GM12878 (cell line): ENCODE measurements at regions not wholly inside any gene's neighbourhood (a gene's known extent, or its start where the extent isn't known, plus 50 kb on each side); places are given as distances from the start of the nearest gene placed in this dataset.

Experiments used
- ATAC-seq: fragments of 200-7000 bp; cut with Tn5 transposase; 3 replicates; pipeline ENCODE4 v1.9.1; 2020; ENCODE audit warnings: mild to moderate bottlenecking, moderate library complexity
- BruUV-seq: library from RNA; stranded (reverse); fragments of 400-500 nt; replicated peaks from 2 replicates; lab custom pipeline; 2021; lab: Mats Ljungman, UMichigan
- CTCF ChIA-PET: fragments of 300-600 bp; sonication (Branson Sonifier 250); formaldehyde crosslinking; extraction: SDS; loops from one replicate; lab custom pipeline; 2021; ENCODE audit warnings: inconsistent platforms; lab: Yijun Ruan, JAX
- POLR2A ChIA-PET: fragments of 350-600 bp; formaldehyde crosslinking; extraction: SDS; loops from one replicate; lab custom pipeline; 2021; ENCODE audit warnings: inconsistent platforms; lab: Charles Lee
- RAD21 ChIA-PET: fragments of 300-600 bp; sonication (Branson Sonifier 250); formaldehyde crosslinking; loops from one replicate; lab custom pipeline; 2023; ENCODE audit warnings: antibody characterized with exemption; ENCODE audit not compliant: unreplicated experiment; lab: Charles Lee
- SMC1A ChIA-PET: fragments of 300-600 bp; sonication (Branson Sonifier 250); formaldehyde crosslinking; loops from one replicate; lab custom pipeline; 2023; ENCODE audit not compliant: unreplicated experiment, uncharacterized antibody; lab: Charles Lee
- DNase-seq: peaks from one replicate; pipeline ENCODE4 v3.0.0-alpha.2; 2011; ENCODE audit warnings: low read depth, low spot score
- FAIRE-seq: peaks from 3 replicates; lab custom pipeline; 2011; peaks lifted over from hg19 to GRCh38; lab: Jason Lieb, UNC
- H2AFZ ChIP-seq: 2 replicates; pipeline ENCODE4 v1.6.0; 2011; ENCODE audit warnings: low read depth, low read length, control low read depth; ENCODE audit not compliant: control insufficient read depth
- H3K27ac ChIP-seq: 2 replicates; pipeline ENCODE4 v1.5.1; 2011; ENCODE audit warnings: control low read depth; ENCODE audit not compliant: control insufficient read depth, insufficient read depth
- H3K27me3 ChIP-seq, 2 experiments: replicated peaks in 1 of 2; 2 replicates each; pipeline versions ENCODE4 v1.6.0 to v1.6.1; 2011; ENCODE audit warnings: low read length in 1 of 2; ENCODE audit not compliant: control insufficient read depth in 2 of 2, insufficient read depth in 2 of 2
- H3K36me3 ChIP-seq, 2 experiments: 2 replicates each; pipeline ENCODE4 v1.5.1; 2011; ENCODE audit warnings: low read length in 1 of 2; ENCODE audit not compliant: control insufficient read depth in 2 of 2, insufficient read depth in 2 of 2
- H3K4me1 ChIP-seq: 2 replicates; pipeline ENCODE4 v1.6.1; 2011; ENCODE audit warnings: mild to moderate bottlenecking, low read length, moderate library complexity, mixed read lengths; ENCODE audit not compliant: control insufficient read depth, insufficient read depth
- H3K4me2 ChIP-seq: 2 replicates; pipeline ENCODE4 v1.6.0; 2011; ENCODE audit warnings: control low read depth; ENCODE audit not compliant: control insufficient read depth, insufficient read depth
- H3K4me3 ChIP-seq: fragments of 200-600 bp; sonication (generic); 2 replicates; pipeline ENCODE4 v1.5.1; 2016
- H3K79me2 ChIP-seq: 2 replicates; pipeline ENCODE4 v1.6.0; 2011; ENCODE audit warnings: low read length; ENCODE audit not compliant: control insufficient read depth, insufficient read depth
- H3K9ac ChIP-seq: 2 replicates; pipeline ENCODE4 v1.8.0; 2011; ENCODE audit warnings: low read length, control low read depth, mixed read lengths; ENCODE audit not compliant: control insufficient read depth, insufficient read depth
- H3K9me3 ChIP-seq: replicated peaks from 3 replicates; pipeline ENCODE4 v1.5.1; 2011; ENCODE audit warnings: mild to moderate bottlenecking, low read length; ENCODE audit not compliant: control insufficient read depth, insufficient read depth
- H4K20me1 ChIP-seq: 2 replicates; pipeline ENCODE4 v1.6.0; 2011; ENCODE audit not compliant: control insufficient read depth, insufficient read depth
- BACH1 ChIP-seq: fragments of 450-650 bp; IDR thresholded peaks from 2 replicates; pipeline ENCODE4 v1.6.1; 2017; ENCODE audit warnings: mild to moderate bottlenecking, borderline replicate concordance
- BCL11A ChIP-seq: IDR thresholded peaks from 2 replicates; pipeline ENCODE4 v1.6.1; 2011; ENCODE audit warnings: low read depth, low read length
- FOXK2 ChIP-seq: fragments of 450-650 bp; IDR thresholded peaks from 2 replicates; pipeline ENCODE4 v1.6.1; 2017; ENCODE audit warnings: mild to moderate bottlenecking, moderate library complexity
- IKZF1 ChIP-seq: fragments of 450-650 bp; conservative IDR thresholded peaks from 2 replicates; pipeline ENCODE4 v1.6.1; 2017; ENCODE audit warnings: antibody characterized with exemption, mild to moderate bottlenecking
- NR2C2 ChIP-seq: IDR thresholded peaks from 2 replicates; pipeline ENCODE4 v1.6.1; 2011; ENCODE audit warnings: borderline replicate concordance, low read depth; ENCODE audit not compliant: control insufficient read depth, insufficient read length
- SRF ChIP-seq, 2 experiments: IDR thresholded peaks; 2 replicates each; pipeline ENCODE4 v1.6.1; 2011; ENCODE audit warnings: low read depth in 2 of 2, low read length in 2 of 2, mild to moderate bottlenecking in 1 of 2, moderate library complexity in 1 of 2
- TCF3 ChIP-seq: IDR thresholded peaks from 2 replicates; pipeline ENCODE4 v1.6.1; 2012; ENCODE audit warnings: low read depth, mild to moderate bottlenecking, low read length, borderline replicate concordance; ENCODE audit not compliant: insufficient read depth
- WGBS: methylation state at CpG from one replicate; pipeline ENCODE4 v1.1.6; 2016; ENCODE audit warnings: low lambda C conversion rate; ENCODE audit not compliant: insufficient replicate concordance, insufficient coverage; ENCODE audit errors: missing lambda C conversion rate; 5-methylcytosine and 5-hydroxymethylcytosine counted together
- in situ Hi-C: fragments of 300-500 bp; cut with MboI; formaldehyde crosslinking; loops from 9 replicates; pipeline ENCODE4 v1.14.3; 2018; ENCODE audit warnings: mixed read lengths
- intact Hi-C: fragments of 100-400 bp; cut with micrococcal nuclease; formaldehyde crosslinking; loops from one replicate; pipeline ENCODE4 v1.14.2; 2022; ENCODE audit not compliant: unreplicated experiment
- TF ChIP-seq, protein P1 (sequence below): IDR thresholded peaks from 2 replicates; pipeline ENCODE4 v1.6.1; 2011; ENCODE audit warnings: borderline replicate concordance, low read depth, mild to moderate bottlenecking, moderate library complexity, low read length; ENCODE audit not compliant: insufficient read depth, poor library complexity, severe bottlenecking
- TF ChIP-seq, protein P2 (sequence below): fragments of 450-650 bp; IDR thresholded peaks from 2 replicates; pipeline ENCODE4 v1.6.1; 2017; ENCODE audit warnings: mild to moderate bottlenecking, moderate library complexity
- TF ChIP-seq, protein P3 (sequence below), 3 experiments: IDR thresholded peaks in 2 of 3; conservative IDR thresholded peaks in 1 of 3; 2 replicates each; pipeline ENCODE4 v1.5.1; 2011; ENCODE audit warnings: low read depth in 3 of 3, low read length in 3 of 3, mild to moderate bottlenecking in 3 of 3, control low read depth in 2 of 3, moderate library complexity in 2 of 3, inconsistent platforms in 1 of 3, mixed read lengths in 1 of 3; ENCODE audit not compliant: control insufficient read depth in 2 of 3, insufficient read depth in 1 of 3; ENCODE audit errors: extremely low read depth in 1 of 3

DNA sequence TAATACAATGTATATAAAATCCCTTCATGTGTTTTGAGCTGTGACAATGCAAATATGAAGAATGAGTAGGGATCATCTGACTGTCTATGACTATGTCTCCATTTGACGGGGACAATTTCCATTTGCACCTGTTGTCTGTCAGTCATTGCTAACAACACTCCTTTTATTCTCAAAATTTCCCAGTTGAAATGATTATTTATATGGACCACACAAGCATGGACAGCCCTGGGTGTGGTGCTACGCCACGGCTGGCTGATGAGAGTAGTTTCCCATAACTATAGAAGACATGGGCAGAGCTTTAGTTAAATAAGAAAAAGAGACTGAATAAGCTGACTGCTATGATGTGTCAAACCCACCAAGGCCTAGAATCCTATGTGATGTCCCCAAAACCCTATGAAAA, 135.8 kb downstream of the MAP3K21 start (continued):
- TF ChIP-seq, protein P1, sequence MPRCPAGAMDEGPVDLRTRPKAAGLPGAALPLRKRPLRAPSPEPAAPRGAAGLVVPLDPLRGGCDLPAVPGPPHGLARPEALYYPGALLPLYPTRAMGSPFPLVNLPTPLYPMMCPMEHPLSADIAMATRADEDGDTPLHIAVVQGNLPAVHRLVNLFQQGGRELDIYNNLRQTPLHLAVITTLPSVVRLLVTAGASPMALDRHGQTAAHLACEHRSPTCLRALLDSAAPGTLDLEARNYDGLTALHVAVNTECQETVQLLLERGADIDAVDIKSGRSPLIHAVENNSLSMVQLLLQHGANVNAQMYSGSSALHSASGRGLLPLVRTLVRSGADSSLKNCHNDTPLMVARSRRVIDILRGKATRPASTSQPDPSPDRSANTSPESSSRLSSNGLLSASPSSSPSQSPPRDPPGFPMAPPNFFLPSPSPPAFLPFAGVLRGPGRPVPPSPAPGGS = no peak
- TF ChIP-seq TCF3 (no peak), BCL11A (no peak), FOXK2 (no peak), IKZF1 (no peak)
- TF ChIP-seq, protein P2, sequence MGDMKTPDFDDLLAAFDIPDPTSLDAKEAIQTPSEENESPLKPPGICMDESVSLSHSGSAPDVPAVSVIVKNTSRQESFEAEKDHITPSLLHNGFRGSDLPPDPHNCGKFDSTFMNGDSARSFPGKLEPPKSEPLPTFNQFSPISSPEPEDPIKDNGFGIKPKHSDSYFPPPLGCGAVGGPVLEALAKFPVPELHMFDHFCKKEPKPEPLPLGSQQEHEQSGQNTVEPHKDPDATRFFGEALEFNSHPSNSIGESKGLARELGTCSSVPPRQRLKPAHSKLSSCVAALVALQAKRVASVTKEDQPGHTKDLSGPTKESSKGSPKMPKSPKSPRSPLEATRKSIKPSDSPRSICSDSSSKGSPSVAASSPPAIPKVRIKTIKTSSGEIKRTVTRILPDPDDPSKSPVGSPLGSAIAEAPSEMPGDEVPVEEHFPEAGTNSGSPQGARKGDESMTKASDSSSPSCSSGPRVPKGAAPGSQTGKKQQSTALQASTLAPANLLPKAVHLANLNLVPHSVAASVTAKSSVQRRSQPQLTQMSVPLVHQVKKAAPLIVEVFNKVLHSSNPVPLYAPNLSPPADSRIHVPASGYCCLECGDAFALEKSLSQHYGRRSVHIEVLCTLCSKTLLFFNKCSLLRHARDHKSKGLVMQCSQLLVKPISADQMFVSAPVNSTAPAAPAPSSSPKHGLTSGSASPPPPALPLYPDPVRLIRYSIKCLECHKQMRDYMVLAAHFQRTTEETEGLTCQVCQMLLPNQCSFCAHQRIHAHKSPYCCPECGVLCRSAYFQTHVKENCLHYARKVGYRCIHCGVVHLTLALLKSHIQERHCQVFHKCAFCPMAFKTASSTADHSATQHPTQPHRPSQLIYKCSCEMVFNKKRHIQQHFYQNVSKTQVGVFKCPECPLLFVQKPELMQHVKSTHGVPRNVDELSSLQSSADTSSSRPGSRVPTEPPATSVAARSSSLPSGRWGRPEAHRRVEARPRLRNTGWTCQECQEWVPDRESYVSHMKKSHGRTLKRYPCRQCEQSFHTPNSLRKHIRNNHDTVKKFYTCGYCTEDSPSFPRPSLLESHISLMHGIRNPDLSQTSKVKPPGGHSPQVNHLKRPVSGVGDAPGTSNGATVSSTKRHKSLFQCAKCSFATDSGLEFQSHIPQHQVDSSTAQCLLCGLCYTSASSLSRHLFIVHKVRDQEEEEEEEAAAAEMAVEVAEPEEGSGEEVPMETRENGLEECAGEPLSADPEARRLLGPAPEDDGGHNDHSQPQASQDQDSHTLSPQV = no peak

DNA sequence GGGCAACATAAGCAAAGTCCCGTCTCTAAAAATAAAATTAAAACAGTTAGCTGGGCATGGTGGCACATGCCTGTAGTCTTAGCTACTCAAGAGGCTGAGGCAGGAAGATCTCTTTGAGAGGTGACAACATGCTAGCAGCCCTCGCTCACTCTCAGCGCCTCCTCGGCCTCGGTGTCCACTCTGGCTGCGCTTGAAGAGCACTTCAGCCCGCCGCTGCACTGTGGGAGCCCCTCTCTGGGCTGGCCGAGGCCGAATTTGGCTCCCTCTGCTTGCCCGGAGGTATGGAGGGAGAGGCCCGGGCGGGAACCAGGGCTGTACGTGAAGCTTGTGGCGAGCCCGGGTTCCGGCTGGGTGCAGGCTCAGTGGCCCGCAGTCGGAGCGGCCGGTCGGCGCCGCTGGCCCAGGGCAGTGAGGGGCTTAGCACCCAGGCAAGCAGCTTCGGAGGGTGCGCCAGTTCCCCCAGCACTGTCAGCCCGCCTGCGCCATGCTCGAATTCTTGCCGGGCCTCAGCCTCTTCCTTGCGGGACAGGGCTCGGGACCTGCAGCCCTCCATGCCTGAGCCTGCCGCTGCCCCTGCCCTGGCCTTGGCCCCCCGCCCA, 138.3 kb downstream of the MAP3K21 start:
- H2AFZ ChIP-seq = no peak overlapping the region
- no peaks in the 10 kb centered on the region; the same call in 2 of the 3 replicates for H3K9me3 ChIP-seq
- ATAC-seq = no peak
- TF ChIP-seq NR2C2 (no peak), BACH1 (no peak), SRF (IDR thresholded peaks at IDR 0.05; ENCODE audit: low read depth in 2 of 2, low read length in 2 of 2) (no peak)
- TF ChIP-seq, protein P3, sequence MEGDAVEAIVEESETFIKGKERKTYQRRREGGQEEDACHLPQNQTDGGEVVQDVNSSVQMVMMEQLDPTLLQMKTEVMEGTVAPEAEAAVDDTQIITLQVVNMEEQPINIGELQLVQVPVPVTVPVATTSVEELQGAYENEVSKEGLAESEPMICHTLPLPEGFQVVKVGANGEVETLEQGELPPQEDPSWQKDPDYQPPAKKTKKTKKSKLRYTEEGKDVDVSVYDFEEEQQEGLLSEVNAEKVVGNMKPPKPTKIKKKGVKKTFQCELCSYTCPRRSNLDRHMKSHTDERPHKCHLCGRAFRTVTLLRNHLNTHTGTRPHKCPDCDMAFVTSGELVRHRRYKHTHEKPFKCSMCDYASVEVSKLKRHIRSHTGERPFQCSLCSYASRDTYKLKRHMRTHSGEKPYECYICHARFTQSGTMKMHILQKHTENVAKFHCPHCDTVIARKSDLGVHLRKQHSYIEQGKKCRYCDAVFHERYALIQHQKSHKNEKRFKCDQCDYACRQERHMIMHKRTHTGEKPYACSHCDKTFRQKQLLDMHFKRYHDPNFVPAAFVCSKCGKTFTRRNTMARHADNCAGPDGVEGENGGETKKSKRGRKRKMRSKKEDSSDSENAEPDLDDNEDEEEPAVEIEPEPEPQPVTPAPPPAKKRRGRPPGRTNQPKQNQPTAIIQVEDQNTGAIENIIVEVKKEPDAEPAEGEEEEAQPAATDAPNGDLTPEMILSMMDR (IDR thresholded peaks at IDR 0.05 in 2 of 3, conservative IDR thresholded peaks at IDR 0.05 in 1 of 3; ENCODE audit: control insufficient read depth in 2 of 3, extremely low read depth in 1 of 3, insufficient read depth in 1 of 3, low read depth in 3 of 3, low read length in 3 of 3) = no peak
- TF ChIP-seq, all 136 proteins: peak for 0
- ChIA-PET CTCF (no interaction called here), POLR2A (no interaction called here), RAD21 (interaction anchor here (1.6 kb wide), 1 partner anchor 24 kb away, joined by 5 read pairs; no protein-coding TSS in a partner anchor), SMC1A (interaction anchor here (1.7 kb wide), 1 partner anchor 24 kb away, joined by 6 read pairs; no protein-coding TSS in a partner anchor)
- 83% methylated on average over 31 of the region's 34 CpGs for WGBS
- H4K20me1 ChIP-seq = no peaks in the 10 kb centered on the region
- no peak overlapping the region for H3K27ac ChIP-seq
- H3K36me3 ChIP-seq = no peaks in the 10 kb centered on the region
- intact Hi-C loops = no loop called here
- no peaks in the 10 kb centered on the region for H3K27me3 ChIP-seq
- no peaks in the 10 kb centered on the region for H3K79me2 ChIP-seq
- H3K4me3 ChIP-seq = no peak overlapping the region
- no TSS peak for BruUV-seq
- no peak overlapping the region for H3K4me2 ChIP-seq
- no peak overlapping the region for H3K9ac ChIP-seq
- no peaks in the 10 kb centered on the region for H3K4me1 ChIP-seq
- FAIRE-seq (no peak), DNase-seq (no peak)
- in situ Hi-C loops = no loop called here
